GM18951 (cell line): ENCODE measurements at regions not wholly inside any gene's neighbourhood (a gene's known extent, or its start where the extent isn't known, plus 50 kb on each side); places are given as distances from the start of the nearest gene placed in this dataset.

Experiments
- POLR2A ChIP-seq: IDR thresholded peaks from 4 replicates; pipeline ENCODE4 v1.6.1; 2011; ENCODE audit warnings: mild to moderate bottlenecking; ENCODE audit not compliant: insufficient read length, insufficient read depth; ENCODE audit errors: extremely low read depth
- in situ Hi-C: fragments of 300-500 bp; cut with MboI; formaldehyde crosslinking; loops from one replicate; pipeline ENCODE4 v1.12.0; 2022; ENCODE audit warnings: low sequenced_read_pairs, mixed read lengths, inconsistent platforms; ENCODE audit not compliant: unreplicated experiment

- in situ Hi-C loops, result no loop called here
- no peak for TF ChIP-seq POLR2A
These were observed 582.5 kb downstream of the USP25 start for GRCh38 chr21:16312321-16312720.

DNA sequence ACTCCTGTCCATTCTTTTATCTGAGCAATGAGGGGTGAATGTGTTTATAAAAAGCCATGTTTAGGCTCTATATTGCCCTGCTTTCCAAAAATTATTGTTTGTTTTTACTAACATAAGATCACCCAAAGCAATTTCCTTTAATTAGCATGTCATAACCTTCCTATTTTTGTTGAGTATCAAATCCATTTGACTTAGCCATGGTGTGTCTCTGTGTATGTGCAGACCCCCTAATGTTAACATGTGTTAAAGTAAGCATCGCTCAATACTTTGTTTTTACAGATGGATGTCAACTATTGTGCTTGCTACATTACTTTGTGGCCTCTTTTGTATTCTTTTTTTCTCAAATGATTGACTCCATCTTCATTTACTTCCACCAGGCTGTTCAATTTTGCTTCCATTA, 585.4 kb downstream of the USP25 start:
- in situ Hi-C loops, result no loop called here
- TF ChIP-seq POLR2A, result no peak

GRCh38 chr21:16318651-16319300, 589.0 kb downstream of the USP25 start:
- in situ Hi-C loops, result no loop called here
- TF ChIP-seq POLR2A, result no peak

- no peak for TF ChIP-seq POLR2A
- in situ Hi-C loops, result no loop called here
These were observed 590.3 kb downstream of the USP25 start for GRCh38 chr21:16320110-16320509.

DNA sequence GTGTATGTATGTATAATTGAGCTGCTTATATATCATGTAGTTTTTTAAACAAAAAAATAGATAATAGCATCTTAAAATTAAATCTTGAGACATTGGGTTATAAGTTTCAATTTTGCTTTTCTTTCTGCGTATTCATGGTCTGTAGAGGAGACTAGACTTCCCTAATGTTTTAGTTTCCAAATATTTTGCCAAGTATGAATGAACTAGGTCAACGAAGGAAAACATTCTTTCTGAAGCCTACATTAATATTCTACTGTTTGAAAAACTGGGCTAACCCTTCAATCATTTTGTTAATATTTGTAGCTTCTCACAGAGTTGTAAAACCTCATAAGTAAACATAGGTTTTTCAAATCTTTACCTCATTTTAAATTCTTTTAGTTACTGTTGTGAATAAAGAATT, 592.7 kb downstream of the USP25 start:
- in situ Hi-C loops, result no loop called here
- no peak for TF ChIP-seq POLR2A

GRCh38 chr21:16323596-16323995, 593.8 kb downstream of the USP25 start:
- in situ Hi-C loops, result no loop called here
- TF ChIP-seq POLR2A, result no peak

- TF ChIP-seq POLR2A, result no peak
- in situ Hi-C loops, result no loop called here
These were observed 594.8 kb downstream of the USP25 start for GRCh38 chr21:16324630-16325029.

DNA sequence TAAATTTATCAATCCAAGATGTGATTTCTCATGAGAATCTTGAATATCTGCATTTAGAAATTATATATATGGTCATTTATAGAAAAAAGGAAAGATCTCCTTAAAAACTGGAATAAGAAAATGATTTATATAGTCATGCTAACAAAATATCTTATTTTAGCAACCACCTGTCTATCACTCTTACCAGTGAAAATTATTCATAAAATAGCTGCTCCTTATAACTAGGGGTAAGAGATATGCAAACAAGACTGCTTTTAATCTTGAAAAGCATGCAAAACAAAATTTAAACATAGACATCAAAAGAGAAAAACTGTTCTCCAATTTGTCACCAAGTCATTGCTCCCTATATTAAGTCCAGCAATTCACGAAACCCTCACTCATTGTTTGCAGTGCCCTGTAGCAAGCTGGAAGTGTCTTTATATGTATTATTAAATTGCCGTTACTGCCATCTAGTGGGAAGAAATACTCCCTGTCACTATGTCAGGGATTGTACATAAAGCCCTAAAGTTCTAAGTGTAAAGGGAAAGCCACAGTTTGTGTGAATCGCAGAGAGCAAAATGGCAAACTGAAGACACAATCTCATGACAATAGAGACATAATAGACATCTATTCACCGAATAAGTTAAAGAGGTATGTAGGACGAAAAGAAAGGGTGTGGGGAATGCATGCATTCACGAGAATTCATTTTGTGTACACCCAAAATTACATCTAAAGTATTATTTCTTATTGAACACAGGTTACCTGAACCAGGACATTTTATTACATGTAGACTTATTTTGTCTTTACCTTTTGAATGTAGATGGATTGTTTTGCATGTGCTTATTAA, 600.5 kb downstream of the USP25 start:
- in situ Hi-C loops, result no loop called here
- TF ChIP-seq POLR2A, result no peak

DNA sequence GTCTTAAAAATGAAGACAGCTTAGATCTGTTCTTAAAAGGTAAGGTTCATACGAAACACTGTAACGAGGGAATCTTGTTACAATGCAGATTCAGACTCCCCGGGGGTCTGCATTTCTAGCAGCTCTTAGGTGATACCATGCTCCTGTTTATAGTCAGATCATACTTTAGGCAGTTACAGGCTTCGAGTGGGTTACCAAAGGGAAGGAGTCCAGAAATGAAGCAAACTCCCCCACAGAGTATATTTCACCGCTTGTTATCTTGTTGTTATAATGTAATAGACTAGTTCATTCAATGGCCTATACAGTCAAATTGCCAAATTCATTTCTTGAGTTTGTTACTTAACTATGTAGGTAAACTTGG, 601.1 kb downstream of the USP25 start:
- in situ Hi-C loops, result no loop called here
- no peak for TF ChIP-seq POLR2A

GRCh38 chr21:16337266-16337665, 607.5 kb downstream of the USP25 start:
- in situ Hi-C loops, result no loop called here

DNA sequence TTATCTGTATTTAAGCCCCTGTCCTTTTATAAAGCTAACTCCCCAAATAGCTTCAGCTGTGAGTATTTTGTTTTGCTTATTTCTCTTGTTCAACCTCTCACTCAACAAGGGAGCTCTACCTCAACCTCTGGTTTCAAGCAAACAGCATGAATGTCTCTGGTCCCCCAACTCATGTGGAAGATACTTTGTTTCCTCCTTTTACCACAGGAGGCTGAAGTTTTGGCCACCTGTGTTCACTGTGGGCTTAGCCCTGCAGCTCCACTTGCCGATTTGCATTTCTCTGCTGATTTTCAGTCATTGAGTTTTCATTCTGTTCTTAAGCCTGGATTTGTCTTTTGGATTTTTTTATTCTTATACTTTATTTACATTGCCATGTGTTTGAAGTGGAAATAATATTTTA, 613.1 kb downstream of the USP25 start:
- in situ Hi-C loops, result no loop called here

More at GRCh38 chr21:16337266-16337665, 607.5 kb downstream of the USP25 start:
- no peak for TF ChIP-seq POLR2A

DNA sequence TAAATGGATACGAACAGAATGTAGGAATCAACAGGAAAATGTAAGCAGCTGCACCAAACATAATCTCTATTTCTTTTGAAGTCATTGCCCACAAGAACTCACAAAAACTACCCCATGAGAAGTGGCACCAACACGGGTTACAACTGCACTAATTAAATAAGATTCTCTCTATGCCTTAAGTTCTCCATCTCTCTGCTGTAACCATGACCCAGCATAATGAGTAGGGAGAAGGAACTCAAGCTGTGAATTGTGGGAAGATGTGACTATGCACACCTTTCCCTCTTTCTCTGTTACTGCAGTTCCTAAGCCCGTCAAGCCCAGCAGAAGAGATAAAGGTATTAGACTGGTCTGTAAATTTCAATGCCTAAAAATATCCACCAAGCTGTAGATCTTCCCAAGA, 614.0 kb downstream of the USP25 start:
- TF ChIP-seq POLR2A, result no peak
- in situ Hi-C loops, result no loop called here

More for the DNA sequence above, 613.1 kb downstream of the USP25 start:
- no peak for TF ChIP-seq POLR2A

DNA sequence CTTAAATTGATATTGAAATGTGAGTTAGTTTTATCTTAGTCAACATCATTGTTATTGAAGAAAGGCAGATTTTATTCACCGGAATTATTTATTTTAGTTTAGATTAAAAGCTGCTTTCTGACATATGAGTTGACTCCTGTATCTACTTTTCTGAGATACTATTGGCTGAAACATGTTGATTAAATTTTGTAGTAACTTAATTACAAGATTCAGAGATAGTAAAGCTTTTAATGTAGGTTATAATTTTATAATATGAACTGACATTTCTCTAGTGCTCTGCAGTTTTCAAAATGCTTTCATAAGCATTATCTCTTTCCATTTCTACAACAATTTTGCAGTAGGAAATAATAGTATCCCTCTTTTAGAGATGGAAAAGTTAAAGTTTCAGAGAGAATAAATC, 616.0 kb downstream of the USP25 start:
- TF ChIP-seq POLR2A, result no peak
- in situ Hi-C loops, result no loop called here

GRCh38 chr21:16347223-16347622, 617.4 kb downstream of the USP25 start:
- no peak for TF ChIP-seq POLR2A
- in situ Hi-C loops, result no loop called here
